ENCODE measurements at regions not wholly inside any gene's neighbourhood (a gene's known extent, or its start where the extent isn't known, plus 50 kb on each side); places are given as distances from the start of the nearest gene placed in this dataset.

DNA sequence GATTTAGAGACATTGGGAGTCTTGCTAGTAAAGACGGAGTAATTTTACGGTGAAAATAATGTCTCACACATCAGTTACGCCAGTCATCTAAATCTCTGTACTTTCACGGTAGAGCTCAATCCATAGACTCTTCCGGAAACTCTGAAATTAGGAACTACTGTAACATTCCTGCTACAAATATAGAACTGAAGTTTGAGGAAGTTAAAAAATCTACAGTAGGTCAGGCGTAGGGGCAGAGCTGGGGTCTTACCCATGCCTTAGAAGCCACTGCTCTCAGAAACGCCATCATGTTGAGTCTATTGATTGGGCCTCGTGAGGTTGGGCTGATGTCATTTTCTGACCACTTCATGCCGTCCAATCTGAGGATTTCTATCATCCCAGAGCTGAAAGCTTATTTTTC lies 1029.8 kb upstream of the TMEM132C start:
- peaks cover 0 to 2% (median 0%) of the 10 kb centered on the region in 3 donors for H3K9me3 ChIP-seq (ENCODE audit: control insufficient read depth in 3 of 3, low read length in 3 of 3)
- no peak overlapping the region for H3K9ac ChIP-seq (ENCODE audit: low read depth in 1 of 3, low read length in 3 of 3)
- no peaks in the 10 kb centered on the region for H3K27me3 ChIP-seq (ENCODE audit: control insufficient read depth in 3 of 3, insufficient read depth in 3 of 3, low read length in 3 of 3)
- H3K4me3 ChIP-seq (ENCODE audit: low read length in 3 of 3): no peak overlapping the region
- no peak overlapping the region for H3K27ac ChIP-seq (ENCODE audit: low read depth, low read length)
- H3K4me1 ChIP-seq (ENCODE audit: control insufficient read depth in 3 of 3, insufficient read depth in 3 of 3, low read length in 3 of 3): no peaks in the 10 kb centered on the region
- no peaks in the 10 kb centered on the region for H3K36me3 ChIP-seq (ENCODE audit: control insufficient read depth in 3 of 3, insufficient read depth in 3 of 3, low read length in 3 of 3)

GRCh38 chr12:127238107-127238506 lies 1028.9 kb upstream of the TMEM132C start:
- H3K9me3 ChIP-seq (ENCODE audit: control insufficient read depth in 3 of 3, low read length in 3 of 3): peaks cover 0 to 2% (median 0%) of the 10 kb centered on the region in 3 donors
- H3K4me1 ChIP-seq (ENCODE audit: control insufficient read depth in 3 of 3, insufficient read depth in 3 of 3, low read length in 3 of 3): no peaks in the 10 kb centered on the region
- H3K27ac ChIP-seq (ENCODE audit: low read depth, low read length): no peak overlapping the region
- H3K27me3 ChIP-seq (ENCODE audit: control insufficient read depth in 3 of 3, insufficient read depth in 3 of 3, low read length in 3 of 3): no peaks in the 10 kb centered on the region
- H3K9ac ChIP-seq (ENCODE audit: low read depth in 1 of 3, low read length in 3 of 3): no peak overlapping the region
- H3K36me3 ChIP-seq (ENCODE audit: control insufficient read depth in 3 of 3, insufficient read depth in 3 of 3, low read length in 3 of 3): no peaks in the 10 kb centered on the region
- H3K4me3 ChIP-seq (ENCODE audit: low read length in 3 of 3): no peak overlapping the region

GRCh38 chr12:127239781-127240180 lies 1027.2 kb upstream of the TMEM132C start:
- H3K9ac ChIP-seq (ENCODE audit: low read depth in 1 of 3, low read length in 3 of 3): no peak overlapping the region
- H3K36me3 ChIP-seq (ENCODE audit: control insufficient read depth in 3 of 3, insufficient read depth in 3 of 3, low read length in 3 of 3): no peaks in the 10 kb centered on the region
- no peak overlapping the region for H3K27ac ChIP-seq (ENCODE audit: low read depth, low read length)
- H3K4me3 ChIP-seq (ENCODE audit: low read length in 3 of 3): no peak overlapping the region
- H3K9me3 ChIP-seq (ENCODE audit: control insufficient read depth in 3 of 3, low read length in 3 of 3): peaks cover 0 to 2% (median 0%) of the 10 kb centered on the region in 3 donors
- H3K27me3 ChIP-seq (ENCODE audit: control insufficient read depth in 3 of 3, insufficient read depth in 3 of 3, low read length in 3 of 3): no peaks in the 10 kb centered on the region
- H3K4me1 ChIP-seq (ENCODE audit: control insufficient read depth in 3 of 3, insufficient read depth in 3 of 3, low read length in 3 of 3): no peaks in the 10 kb centered on the region

GRCh38 chr12:127240249-127240929 lies 1026.6 kb upstream of the TMEM132C start:
- H3K36me3 ChIP-seq (ENCODE audit: control insufficient read depth in 3 of 3, insufficient read depth in 3 of 3, low read length in 3 of 3): no peaks in the 10 kb centered on the region
- no peaks in the 10 kb centered on the region for H3K27me3 ChIP-seq (ENCODE audit: control insufficient read depth in 3 of 3, insufficient read depth in 3 of 3, low read length in 3 of 3)

GRCh38 chr12:127241072-127241817 lies 1025.7 kb upstream of the TMEM132C start:
- no peak overlapping the region for H3K9ac ChIP-seq (ENCODE audit: low read depth in 1 of 3, low read length in 3 of 3)
- H3K4me3 ChIP-seq (ENCODE audit: low read length in 3 of 3): no peak overlapping the region
- no peaks in the 10 kb centered on the region for H3K4me1 ChIP-seq (ENCODE audit: control insufficient read depth in 3 of 3, insufficient read depth in 3 of 3, low read length in 3 of 3)
- H3K27ac ChIP-seq (ENCODE audit: low read depth, low read length): no peak overlapping the region
- peaks cover 0 to 2% (median 0%) of the 10 kb centered on the region in 3 donors for H3K9me3 ChIP-seq (ENCODE audit: control insufficient read depth in 3 of 3, low read length in 3 of 3)
- H3K36me3 ChIP-seq (ENCODE audit: control insufficient read depth in 3 of 3, insufficient read depth in 3 of 3, low read length in 3 of 3): no peaks in the 10 kb centered on the region
- no peaks in the 10 kb centered on the region for H3K27me3 ChIP-seq (ENCODE audit: control insufficient read depth in 3 of 3, insufficient read depth in 3 of 3, low read length in 3 of 3)

More at GRCh38 chr12:127240249-127240929, 1026.6 kb upstream of the TMEM132C start:
- Histone ChIP-seq H3K9ac (ENCODE audit: low read depth in 1 of 3, low read length in 3 of 3) (no peak overlapping the region), H3K4me3 (ENCODE audit: low read length in 3 of 3) (no peak overlapping the region), H3K9me3 (ENCODE audit: control insufficient read depth in 3 of 3, low read length in 3 of 3) (peaks cover 0 to 2% (median 0%) of the 10 kb centered on the region in 3 donors), H3K4me1 (ENCODE audit: control insufficient read depth in 3 of 3, insufficient read depth in 3 of 3, low read length in 3 of 3) (no peaks in the 10 kb centered on the region), H3K27ac (ENCODE audit: low read depth, low read length) (no peak overlapping the region)

GRCh38 chr12:127245009-127245408 lies 1022.0 kb upstream of the TMEM132C start:
- Histone ChIP-seq H3K36me3 (ENCODE audit: control insufficient read depth in 3 of 3, insufficient read depth in 3 of 3, low read length in 3 of 3) (no peaks in the 10 kb centered on the region), H3K4me3 (ENCODE audit: low read length in 3 of 3) (no peak overlapping the region), H3K27ac (ENCODE audit: low read depth, low read length) (no peak overlapping the region), H3K9ac (ENCODE audit: low read depth in 1 of 3, low read length in 3 of 3) (no peak overlapping the region), H3K4me1 (ENCODE audit: control insufficient read depth in 3 of 3, insufficient read depth in 3 of 3, low read length in 3 of 3) (no peaks in the 10 kb centered on the region), H3K9me3 (ENCODE audit: control insufficient read depth in 3 of 3, low read length in 3 of 3) (peaks cover 0 to 2% (median 0%) of the 10 kb centered on the region in 3 donors), H3K27me3 (ENCODE audit: control insufficient read depth in 3 of 3, insufficient read depth in 3 of 3, low read length in 3 of 3) (no peaks in the 10 kb centered on the region)

DNA sequence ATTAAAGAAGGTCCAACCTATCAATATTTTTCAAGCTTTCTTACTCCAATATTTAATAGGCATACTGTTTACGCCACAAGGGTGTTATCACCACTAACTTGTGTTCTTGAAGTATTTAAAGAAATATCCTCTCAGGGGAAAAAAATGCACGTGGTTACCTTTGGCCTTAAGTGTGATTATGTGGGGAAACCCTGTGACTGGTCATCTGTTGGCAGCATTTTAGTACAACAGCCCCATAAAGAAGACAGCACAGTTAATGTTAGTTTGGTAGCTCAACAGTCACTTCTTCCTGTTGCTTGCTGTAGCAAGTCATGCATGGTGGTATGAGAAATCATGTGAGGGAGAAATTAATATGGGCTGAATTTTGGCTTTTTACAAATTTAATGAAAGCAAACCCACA lies 1021.5 kb upstream of the TMEM132C start:
- Histone ChIP-seq H3K4me3 (ENCODE audit: low read length in 3 of 3) (no peak overlapping the region), H3K4me1 (ENCODE audit: control insufficient read depth in 3 of 3, insufficient read depth in 3 of 3, low read length in 3 of 3) (no peaks in the 10 kb centered on the region), H3K9ac (ENCODE audit: low read depth in 1 of 3, low read length in 3 of 3) (no peak overlapping the region), H3K27me3 (ENCODE audit: control insufficient read depth in 3 of 3, insufficient read depth in 3 of 3, low read length in 3 of 3) (no peaks in the 10 kb centered on the region), H3K9me3 (ENCODE audit: control insufficient read depth in 3 of 3, low read length in 3 of 3) (peaks cover 0 to 2% (median 0%) of the 10 kb centered on the region in 3 donors), H3K36me3 (ENCODE audit: control insufficient read depth in 3 of 3, insufficient read depth in 3 of 3, low read length in 3 of 3) (no peaks in the 10 kb centered on the region), H3K27ac (ENCODE audit: low read depth, low read length) (no peak overlapping the region)

DNA sequence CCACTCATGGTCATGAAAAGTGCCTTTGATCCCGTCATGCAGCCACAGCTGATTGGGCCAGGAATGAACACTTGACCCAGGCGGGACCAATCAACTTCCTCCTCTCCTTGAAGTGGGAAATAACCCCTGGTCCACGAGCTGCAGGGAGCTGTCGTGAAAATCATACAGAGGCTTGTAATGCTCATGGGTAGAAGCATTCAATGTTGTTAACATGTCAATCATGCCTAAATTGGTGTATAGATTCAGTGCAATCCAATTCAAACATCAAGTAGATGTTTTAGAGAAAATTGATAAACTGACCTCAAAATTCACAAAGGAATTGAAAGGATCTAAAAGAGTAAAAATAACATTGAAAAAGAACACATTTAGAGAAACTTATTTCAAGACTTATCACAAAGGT lies 1019.0 kb upstream of the TMEM132C start:
- no peak overlapping the region for H3K9ac ChIP-seq (ENCODE audit: low read depth in 1 of 3, low read length in 3 of 3)
- H3K27ac ChIP-seq (ENCODE audit: low read depth, low read length): no peak overlapping the region
- H3K9me3 ChIP-seq (ENCODE audit: control insufficient read depth in 3 of 3, low read length in 3 of 3): no peaks in the 10 kb centered on the region
- H3K4me3 ChIP-seq (ENCODE audit: low read length in 3 of 3): no peak overlapping the region
- no peaks in the 10 kb centered on the region for H3K36me3 ChIP-seq (ENCODE audit: control insufficient read depth in 3 of 3, insufficient read depth in 3 of 3, low read length in 3 of 3)
- H3K4me1 ChIP-seq (ENCODE audit: control insufficient read depth in 3 of 3, insufficient read depth in 3 of 3, low read length in 3 of 3): no peaks in the 10 kb centered on the region
- H3K27me3 ChIP-seq (ENCODE audit: control insufficient read depth in 3 of 3, insufficient read depth in 3 of 3, low read length in 3 of 3): no peaks in the 10 kb centered on the region

DNA sequence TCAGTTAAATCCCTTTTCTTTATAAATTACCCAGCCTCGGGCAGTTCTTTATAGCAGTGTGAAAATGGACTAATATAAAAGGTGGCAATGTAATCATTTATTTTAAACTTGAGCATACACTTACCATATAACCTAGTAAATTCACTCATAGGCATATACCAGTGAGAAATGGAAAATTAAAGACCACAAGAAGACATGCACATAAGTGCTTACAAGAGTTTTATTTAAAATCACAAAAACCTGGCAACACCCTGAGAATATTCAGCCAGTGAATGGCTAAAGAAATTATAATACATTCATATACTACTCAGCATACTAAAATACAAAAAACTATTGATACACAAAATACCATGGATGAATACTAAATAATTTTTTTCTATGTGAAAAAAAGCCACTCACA lies 1017.5 kb upstream of the TMEM132C start:
- H3K27me3 ChIP-seq (ENCODE audit: control insufficient read depth in 3 of 3, insufficient read depth in 3 of 3, low read length in 3 of 3): no peaks in the 10 kb centered on the region
- H3K4me3 ChIP-seq (ENCODE audit: low read length in 3 of 3): no peak overlapping the region
- H3K9me3 ChIP-seq (ENCODE audit: control insufficient read depth in 3 of 3, low read length in 3 of 3): no peaks in the 10 kb centered on the region
- H3K27ac ChIP-seq (ENCODE audit: low read depth, low read length): no peak overlapping the region
- H3K4me1 ChIP-seq (ENCODE audit: control insufficient read depth in 3 of 3, insufficient read depth in 3 of 3, low read length in 3 of 3): no peaks in the 10 kb centered on the region
- H3K9ac ChIP-seq (ENCODE audit: low read depth in 1 of 3, low read length in 3 of 3): no peak overlapping the region
- H3K36me3 ChIP-seq (ENCODE audit: control insufficient read depth in 3 of 3, insufficient read depth in 3 of 3, low read length in 3 of 3): no peaks in the 10 kb centered on the region

GRCh38 chr12:127253797-127254327 lies 1013.1 kb upstream of the TMEM132C start:
- Histone ChIP-seq H3K27ac (ENCODE audit: low read depth, low read length) (no peak overlapping the region), H3K9me3 (ENCODE audit: control insufficient read depth in 3 of 3, low read length in 3 of 3) (no peaks in the 10 kb centered on the region), H3K4me1 (ENCODE audit: control insufficient read depth in 3 of 3, insufficient read depth in 3 of 3, low read length in 3 of 3) (no peaks in the 10 kb centered on the region), H3K36me3 (ENCODE audit: control insufficient read depth in 3 of 3, insufficient read depth in 3 of 3, low read length in 3 of 3) (no peaks in the 10 kb centered on the region), H3K27me3 (ENCODE audit: control insufficient read depth in 3 of 3, insufficient read depth in 3 of 3, low read length in 3 of 3) (peaks cover 0 to 2% (median 0%) of the 10 kb centered on the region in 3 donors), H3K9ac (ENCODE audit: low read depth in 1 of 3, low read length in 3 of 3) (no peak overlapping the region), H3K4me3 (ENCODE audit: low read length in 3 of 3) (no peak overlapping the region)

All from skeletal muscle tissue (tissue), 3 donors.